ENCODE measurements at regions not wholly inside any gene's neighbourhood (a gene's known extent, or its start where the extent isn't known, plus 50 kb on each side); places are given as distances from the start of the nearest gene placed in this dataset.
"Not testable (repeated sequence)": the region's sequence is repeated elsewhere in the genome, so short reads cannot be mapped to it uniquely, and the experiment has no call there.

GRCh38 chr2:64918220-64918886 lies 70.8 kb upstream of the SLC1A4 start:
- no peak for DNase-seq (ENCODE audit: low read depth)

- DNase-seq (ENCODE audit: low read depth) = no peak
These were observed 69.9 kb upstream of the SLC1A4 start for GRCh38 chr2:64919261-64919660.

GRCh38 chr2:64922482-64923384 lies 66.5 kb upstream of the SLC1A4 start:
- DNase-seq (ENCODE audit: low read depth) = no peak

GRCh38 chr2:64923385-64923710 lies 65.9 kb upstream of the SLC1A4 start:
- DNase-seq (ENCODE audit: low read depth) = no peak

- no peak for DNase-seq (ENCODE audit: low read depth)
These were observed 64.8 kb upstream of the SLC1A4 start for GRCh38 chr2:64924170-64924934.

- not testable (repeated sequence) for DNase-seq (ENCODE audit: low read depth)
These were observed 63.1 kb upstream of the SLC1A4 start for GRCh38 chr2:64925930-64926722.

- no peak for DNase-seq (ENCODE audit: low read depth)
These were observed 60.4 kb upstream of the SLC1A4 start for GRCh38 chr2:64928813-64929212.

- DNase-seq (ENCODE audit: low read depth) = no peak
These were observed 59.9 kb upstream of the SLC1A4 start for GRCh38 chr2:64929333-64929732.

- DNase-seq (ENCODE audit: low read depth) = no peak
These were observed 58.9 kb upstream of the SLC1A4 start for GRCh38 chr2:64930258-64930671.

- no peak for DNase-seq (ENCODE audit: low read depth)
These were observed 57.7 kb upstream of the SLC1A4 start for GRCh38 chr2:64931246-64932115.

- no peak for DNase-seq (ENCODE audit: low read depth)
These were observed 57.2 kb upstream of the SLC1A4 start for GRCh38 chr2:64932116-64932370.

- no peak for DNase-seq (ENCODE audit: low read depth)
These were observed 56.6 kb upstream of the SLC1A4 start for GRCh38 chr2:64932371-64933216.

GRCh38 chr2:64934530-64934929 lies 54.7 kb upstream of the SLC1A4 start:
- DNase-seq (ENCODE audit: low read depth) = no peak

GRCh38 chr2:64936809-64937208 lies 52.4 kb upstream of the SLC1A4 start:
- DNase-seq (ENCODE audit: low read depth) = no peak

- DNase-seq (ENCODE audit: low read depth) = not testable (repeated sequence)
These were observed 51.9 kb upstream of the SLC1A4 start for GRCh38 chr2:64937314-64937686.

- DNase-seq (ENCODE audit: low read depth) = no peak
These were observed 51.3 kb upstream of the SLC1A4 start for GRCh38 chr2:64937687-64938491.

GRCh38 chr2:64938607-64939285 lies 50.5 kb upstream of the SLC1A4 start:
- DNase-seq (ENCODE audit: low read depth) = no peak

- DNase-seq (ENCODE audit: low read depth) = no peak
These were observed 49.8 kb upstream of the SLC1A4 start for GRCh38 chr2:64939332-64939917.

Data from stimulated activated CD8-positive, alpha-beta memory T cell treated with anti-CD3 and anti-CD28 coated beads, Interleukin-4, amount 100 ng/mL, for 24 hours (primary cell).